ENCODE measurements at regions not wholly inside any gene's neighbourhood (a gene's known extent, or its start where the extent isn't known, plus 50 kb on each side); places are given as distances from the start of the nearest gene placed in this dataset.

- H3K4me3 ChIP-seq = no peak overlapping the region
- DNase-seq (ENCODE audit: extremely low spot score) = no peak
- intact Hi-C loops (cut with DNase I) = no loop called here
- TF ChIP-seq EP300 (IDR thresholded peaks at IDR 0.05) (no peak), POLR2A (IDR thresholded peaks at IDR 0.05; ENCODE audit: low read depth) (no peak), POLR2AphosphoS5 (IDR thresholded peaks at IDR 0.05) (no peak)
- TF ChIP-seq, protein P1, sequence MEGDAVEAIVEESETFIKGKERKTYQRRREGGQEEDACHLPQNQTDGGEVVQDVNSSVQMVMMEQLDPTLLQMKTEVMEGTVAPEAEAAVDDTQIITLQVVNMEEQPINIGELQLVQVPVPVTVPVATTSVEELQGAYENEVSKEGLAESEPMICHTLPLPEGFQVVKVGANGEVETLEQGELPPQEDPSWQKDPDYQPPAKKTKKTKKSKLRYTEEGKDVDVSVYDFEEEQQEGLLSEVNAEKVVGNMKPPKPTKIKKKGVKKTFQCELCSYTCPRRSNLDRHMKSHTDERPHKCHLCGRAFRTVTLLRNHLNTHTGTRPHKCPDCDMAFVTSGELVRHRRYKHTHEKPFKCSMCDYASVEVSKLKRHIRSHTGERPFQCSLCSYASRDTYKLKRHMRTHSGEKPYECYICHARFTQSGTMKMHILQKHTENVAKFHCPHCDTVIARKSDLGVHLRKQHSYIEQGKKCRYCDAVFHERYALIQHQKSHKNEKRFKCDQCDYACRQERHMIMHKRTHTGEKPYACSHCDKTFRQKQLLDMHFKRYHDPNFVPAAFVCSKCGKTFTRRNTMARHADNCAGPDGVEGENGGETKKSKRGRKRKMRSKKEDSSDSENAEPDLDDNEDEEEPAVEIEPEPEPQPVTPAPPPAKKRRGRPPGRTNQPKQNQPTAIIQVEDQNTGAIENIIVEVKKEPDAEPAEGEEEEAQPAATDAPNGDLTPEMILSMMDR (IDR thresholded peaks at IDR 0.05) = no peak
- no peak overlapping the region for H3K27ac ChIP-seq (replicated peaks in 1 of 4)
- peaks cover 0 to 6% (median 2%) of the 10 kb centered on the region in 4 donors for H3K4me1 ChIP-seq
- no peaks in the 10 kb centered on the region for H3K27me3 ChIP-seq
- no peaks in the 10 kb centered on the region for H3K9me3 ChIP-seq
- 76% methylated on average over 3 of the region's 4 CpGs for WGBS
- H3K36me3 ChIP-seq = no peaks in the 10 kb centered on the region
These were observed 116.0 kb downstream of the PXDC1 start for GRCh38 chr6:3635482-3635881.

- 91% methylated on average over 5 of the region's 5 CpGs for WGBS
- Histone ChIP-seq H3K27me3 (no peaks in the 10 kb centered on the region), H3K27ac (replicated peaks in 1 of 4) (no peak overlapping the region), H3K4me3 (no peak overlapping the region), H3K9me3 (no peaks in the 10 kb centered on the region), H3K36me3 (no peaks in the 10 kb centered on the region), H3K4me1 (peaks cover 0 to 6% (median 2%) of the 10 kb centered on the region in 4 donors)
- TF ChIP-seq, protein P1 (IDR thresholded peaks at IDR 0.05) = no peak
- no peak for TF ChIP-seq EP300 (IDR thresholded peaks at IDR 0.05)
- no peak for TF ChIP-seq POLR2A (IDR thresholded peaks at IDR 0.05; ENCODE audit: low read depth)
- no peak for TF ChIP-seq POLR2AphosphoS5 (IDR thresholded peaks at IDR 0.05)
- intact Hi-C loops (cut with DNase I) = no loop called here
- DNase-seq (ENCODE audit: extremely low spot score) = no peak
These were observed 117.2 kb downstream of the PXDC1 start for GRCh38 chr6:3634280-3634816.

GRCh38 chr6:3633711-3634110 is 117.8 kb downstream of the PXDC1 start:
- Histone ChIP-seq H3K4me1 (peaks cover 0 to 10% (median 6%) of the 10 kb centered on the region in 4 donors), H3K4me3 (no peak overlapping the region), H3K27me3 (no peaks in the 10 kb centered on the region), H3K9me3 (no peaks in the 10 kb centered on the region), H3K36me3 (no peaks in the 10 kb centered on the region), H3K27ac (replicated peaks in 1 of 4) (no peak overlapping the region)
- TF ChIP-seq POLR2AphosphoS5 (IDR thresholded peaks at IDR 0.05) = no peak
- no peak for TF ChIP-seq POLR2A (IDR thresholded peaks at IDR 0.05; ENCODE audit: low read depth)
- no peak for TF ChIP-seq EP300 (IDR thresholded peaks at IDR 0.05)
- TF ChIP-seq, protein P1 (IDR thresholded peaks at IDR 0.05) = no peak
- no peak for DNase-seq (ENCODE audit: extremely low spot score)
- 92% methylated on average over 5 of the region's 5 CpGs for WGBS
- intact Hi-C loops (cut with DNase I) = no loop called here

- Histone ChIP-seq H3K4me3 (no peak overlapping the region), H3K9me3 (no peaks in the 10 kb centered on the region), H3K4me1 (peaks cover 0 to 24% (median 21%) of the 10 kb centered on the region in 4 donors), H3K27ac (replicated peaks in 1 of 4) (no peak overlapping the region), H3K36me3 (no peaks in the 10 kb centered on the region), H3K27me3 (no peaks in the 10 kb centered on the region)
- WGBS = 89% methylated on average over 7 of the region's 7 CpGs
- no peak for DNase-seq (ENCODE audit: extremely low spot score)
- TF ChIP-seq, protein P1 (IDR thresholded peaks at IDR 0.05) = no peak
- TF ChIP-seq EP300 (IDR thresholded peaks at IDR 0.05) (no peak), POLR2AphosphoS5 (IDR thresholded peaks at IDR 0.05) (no peak), POLR2A (IDR thresholded peaks at IDR 0.05; ENCODE audit: low read depth) (no peak)
- intact Hi-C loops (cut with DNase I) = no loop called here
These were observed 119.6 kb downstream of the PXDC1 start for GRCh38 chr6:3631877-3632276.

DNA sequence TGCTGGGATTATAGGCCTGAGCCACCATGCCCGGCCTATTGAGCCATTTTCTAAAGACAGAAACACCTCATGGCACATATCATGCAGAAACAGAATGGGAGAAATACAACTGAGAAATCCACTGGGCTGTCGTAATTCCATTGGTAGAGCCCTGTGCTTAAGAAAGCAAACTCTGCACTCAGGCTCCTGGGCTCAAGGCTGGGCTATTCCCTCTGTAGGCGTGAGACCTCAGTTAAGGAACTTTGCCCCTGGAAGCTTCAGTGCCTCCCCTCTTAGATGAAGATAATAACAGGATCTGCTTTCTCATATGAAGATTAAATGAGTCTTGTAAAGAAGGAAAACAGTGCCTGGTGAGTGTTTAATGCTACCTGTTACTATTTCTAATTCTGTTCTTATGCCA is 120.3 kb downstream of the PXDC1 start:
- no peak overlapping the region for H3K4me3 ChIP-seq
- no peak overlapping the region for H3K27ac ChIP-seq (replicated peaks in 1 of 4)
- no peak for DNase-seq (ENCODE audit: extremely low spot score)
- no peaks in the 10 kb centered on the region for H3K36me3 ChIP-seq
- peaks cover 0 to 24% (median 21%) of the 10 kb centered on the region in 4 donors for H3K4me1 ChIP-seq
- TF ChIP-seq EP300 (IDR thresholded peaks at IDR 0.05) (no peak), POLR2AphosphoS5 (IDR thresholded peaks at IDR 0.05) (no peak), POLR2A (IDR thresholded peaks at IDR 0.05; ENCODE audit: low read depth) (no peak)
- TF ChIP-seq, protein P1 (IDR thresholded peaks at IDR 0.05) = no peak
- no peaks in the 10 kb centered on the region for H3K27me3 ChIP-seq
- intact Hi-C loops (cut with DNase I) = no loop called here
- no peaks in the 10 kb centered on the region for H3K9me3 ChIP-seq
- WGBS = 96% methylated on average over 3 of the region's 3 CpGs

Data from esophagus muscularis mucosa (tissue), 4 donors.